ENCODE measurements at regions not wholly inside any gene's neighbourhood (a gene's known extent, or its start where the extent isn't known, plus 50 kb on each side); places are given as distances from the start of the nearest gene placed in this dataset.
"Not testable (repeated sequence)": the region's sequence is repeated elsewhere in the genome, so short reads cannot be mapped to it uniquely, and the experiment has no call there.

DNA sequence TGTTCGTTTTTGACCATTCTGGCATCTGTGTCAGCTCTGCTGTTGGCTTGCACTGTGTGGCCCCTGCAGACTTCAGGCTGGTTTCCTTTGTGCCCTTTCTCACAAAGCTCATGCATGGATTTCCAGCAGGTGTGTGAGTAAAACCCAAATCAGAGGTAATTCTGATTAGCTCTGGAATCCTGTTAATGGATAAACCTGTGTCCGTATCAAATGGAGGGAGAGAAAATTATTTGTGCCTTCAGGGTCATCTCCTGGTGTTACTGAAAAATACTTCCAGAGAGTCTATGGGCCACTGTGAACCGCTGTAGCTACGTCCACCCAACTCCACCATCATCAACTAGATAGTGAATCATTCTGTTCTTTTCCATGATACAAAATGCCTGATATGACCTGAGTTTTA lies 726.1 kb upstream of the TPTE start:
- DNase-seq = not testable (repeated sequence)

DNA sequence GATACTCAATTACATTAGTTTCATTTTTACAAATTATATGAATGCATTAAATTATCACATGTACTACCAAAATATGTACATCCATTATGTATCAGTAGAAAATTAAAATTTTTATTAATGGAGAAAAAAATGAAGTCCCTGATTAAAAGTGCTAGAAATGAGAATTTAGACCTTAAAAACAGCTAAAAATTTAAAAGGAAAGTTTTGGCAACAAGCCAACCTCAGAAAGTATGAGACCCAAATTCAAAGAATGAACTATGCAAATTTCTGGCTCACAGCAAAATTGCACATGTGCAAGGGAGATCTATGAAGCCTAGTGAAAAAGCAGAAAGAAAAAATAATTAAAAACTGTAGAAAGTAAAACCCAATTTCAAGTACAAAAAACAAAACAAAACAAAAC lies 725.1 kb upstream of the TPTE start:
- DNase-seq = not testable (repeated sequence)

DNA sequence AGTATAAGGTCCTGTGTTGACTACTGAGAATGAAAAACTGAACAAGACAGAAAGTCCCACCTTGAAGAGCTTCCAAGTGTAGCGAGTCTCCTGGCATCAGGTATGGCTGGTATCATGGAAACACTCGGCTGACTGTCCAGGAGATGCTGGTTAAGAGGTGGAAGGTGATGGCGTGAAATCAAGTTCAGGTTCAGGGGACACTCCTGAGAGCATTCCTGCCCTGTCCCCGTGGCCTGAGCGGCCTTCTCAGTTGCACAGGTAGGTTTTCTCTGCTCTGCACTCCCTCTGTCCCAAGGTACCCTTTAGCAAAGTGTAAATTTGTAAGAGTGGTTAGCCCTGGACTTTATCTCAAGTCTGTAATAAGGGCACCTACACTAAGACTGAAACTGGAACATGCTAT lies 713.7 kb upstream of the TPTE start:
- DNase-seq = not testable (repeated sequence)

DNA sequence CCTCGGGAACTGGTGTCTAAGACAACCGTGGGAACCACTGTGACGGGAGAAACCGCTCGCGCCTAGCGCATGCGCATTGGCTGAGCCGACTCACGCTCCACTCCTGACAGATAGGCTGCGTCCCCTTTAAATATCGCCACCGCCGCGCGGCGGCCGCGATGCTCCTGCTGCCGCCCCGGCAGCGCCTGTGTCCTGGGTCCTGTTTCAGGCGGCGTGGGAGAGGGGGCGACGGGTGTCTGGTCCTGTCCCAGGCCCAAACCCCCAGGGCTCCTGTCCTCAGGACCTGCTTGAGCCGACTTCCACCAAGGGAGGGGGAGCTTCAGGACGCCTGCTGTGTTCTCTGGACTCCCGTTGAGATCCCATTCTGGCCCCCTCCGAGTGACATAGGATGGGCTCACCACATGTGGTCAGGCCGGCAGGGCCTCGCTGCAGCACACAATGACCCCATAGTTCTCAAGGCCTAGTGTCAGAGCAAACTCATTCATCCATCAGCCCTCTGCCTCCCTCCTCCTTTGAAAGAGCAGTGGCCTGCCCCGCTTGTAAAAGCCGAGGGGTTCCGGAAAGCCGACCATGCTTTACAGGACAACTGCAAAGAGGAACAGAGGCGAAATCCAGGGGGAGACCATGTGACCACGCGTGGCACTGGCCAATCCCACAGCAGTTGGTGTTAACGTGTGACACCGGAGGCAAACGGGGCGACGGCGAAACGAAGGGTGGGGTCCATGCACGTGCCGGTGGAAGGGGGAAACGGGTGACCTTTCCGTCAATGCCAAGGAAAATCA lies 710.0 kb upstream of the TPTE start:
- DNase-seq = not testable (repeated sequence)

DNA sequence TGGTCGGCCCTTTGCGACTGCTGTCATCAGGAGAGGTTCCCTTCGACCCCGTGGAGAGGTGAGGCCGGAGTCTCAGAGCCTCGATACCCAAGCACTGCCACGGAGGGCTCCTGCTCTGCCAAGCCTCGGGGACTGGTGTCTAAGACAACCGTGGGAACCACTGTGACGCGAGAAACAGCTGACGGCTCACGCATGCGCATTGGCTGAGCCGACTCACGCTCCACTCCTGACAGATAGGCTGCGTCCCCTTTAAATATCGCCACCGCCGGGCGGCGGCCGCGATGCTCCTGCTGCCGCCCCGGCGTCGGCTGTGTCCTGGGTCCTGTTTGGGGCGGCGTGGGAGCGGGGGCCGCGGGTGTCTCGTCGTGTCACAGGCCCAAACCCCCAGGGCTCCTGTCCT lies 708.9 kb upstream of the TPTE start:
- DNase-seq = not testable (repeated sequence)

DNA sequence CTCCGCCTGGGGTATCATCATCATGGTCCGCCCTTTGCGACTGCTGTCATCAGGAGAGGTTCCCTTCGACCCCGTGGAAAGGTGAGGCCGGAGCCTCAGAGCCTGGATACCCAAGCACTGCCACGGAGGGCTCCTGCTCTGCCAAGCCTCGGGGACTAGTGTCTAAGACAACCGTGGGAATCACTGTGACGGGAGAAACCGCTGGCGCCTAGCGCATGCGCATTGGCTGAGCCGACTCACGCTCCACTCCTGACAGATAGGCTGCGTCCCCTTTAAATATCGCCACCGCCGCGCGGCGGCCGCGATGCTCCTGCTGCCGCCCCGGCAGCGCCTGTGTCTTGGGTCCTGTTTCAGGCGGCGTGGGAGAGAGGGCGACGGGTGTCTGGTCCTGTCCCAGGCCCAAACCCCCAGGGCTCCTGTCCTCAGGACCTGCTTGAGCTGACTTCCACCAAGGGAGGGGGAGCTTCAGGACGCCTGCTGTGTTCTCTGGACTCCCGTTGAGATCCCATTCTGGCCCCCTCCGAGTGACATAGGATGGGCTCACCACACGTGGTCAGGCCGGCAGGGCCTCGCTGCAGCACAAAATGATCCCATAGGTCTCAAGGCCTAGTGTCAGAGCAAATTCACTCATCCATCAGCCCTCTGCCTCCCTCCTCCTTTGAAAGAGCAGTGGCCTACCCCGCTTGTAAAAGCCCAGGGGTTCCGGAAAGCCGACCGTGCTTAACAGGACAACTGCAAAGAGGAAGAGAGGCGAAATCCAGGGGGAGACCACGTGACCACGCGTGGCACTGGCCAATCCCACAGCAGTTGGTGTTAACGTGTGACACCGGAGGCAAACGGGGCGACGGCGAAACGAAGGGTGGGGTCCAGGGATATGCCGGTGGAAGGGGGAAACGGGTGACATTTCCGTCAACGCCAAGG lies 707.2 kb upstream of the TPTE start:
- not testable (repeated sequence) for DNase-seq

DNA sequence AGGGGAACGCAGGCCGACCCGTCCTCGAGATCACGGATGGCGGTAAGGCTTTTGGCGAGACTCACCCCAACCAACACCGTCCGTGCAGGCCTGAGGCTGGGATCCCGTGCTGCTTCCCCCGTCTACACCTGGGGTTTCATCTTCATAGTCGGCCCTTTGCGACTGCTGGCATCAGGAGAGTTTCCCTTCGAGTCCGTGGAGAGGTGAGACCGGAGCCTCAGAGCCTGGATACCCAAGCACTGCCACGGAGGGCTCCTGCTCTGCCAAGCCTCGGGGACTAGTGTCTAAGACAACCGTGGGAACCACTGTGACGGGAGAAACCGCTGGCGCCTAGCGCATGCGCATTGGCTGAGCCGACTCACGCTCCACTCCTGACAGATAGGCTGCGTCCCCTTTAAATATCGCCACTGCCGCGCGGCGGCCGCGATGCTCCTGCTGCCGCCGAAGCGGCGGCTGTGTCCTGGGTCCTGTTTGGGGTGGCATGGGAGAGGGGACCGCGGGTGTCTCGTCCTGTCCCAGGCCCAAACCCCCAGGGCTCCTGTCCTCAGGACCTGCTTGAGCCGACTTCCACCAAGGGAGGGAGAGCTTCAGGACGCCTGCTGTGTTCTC lies 706.1 kb upstream of the TPTE start:
- DNase-seq = not testable (repeated sequence)

DNA sequence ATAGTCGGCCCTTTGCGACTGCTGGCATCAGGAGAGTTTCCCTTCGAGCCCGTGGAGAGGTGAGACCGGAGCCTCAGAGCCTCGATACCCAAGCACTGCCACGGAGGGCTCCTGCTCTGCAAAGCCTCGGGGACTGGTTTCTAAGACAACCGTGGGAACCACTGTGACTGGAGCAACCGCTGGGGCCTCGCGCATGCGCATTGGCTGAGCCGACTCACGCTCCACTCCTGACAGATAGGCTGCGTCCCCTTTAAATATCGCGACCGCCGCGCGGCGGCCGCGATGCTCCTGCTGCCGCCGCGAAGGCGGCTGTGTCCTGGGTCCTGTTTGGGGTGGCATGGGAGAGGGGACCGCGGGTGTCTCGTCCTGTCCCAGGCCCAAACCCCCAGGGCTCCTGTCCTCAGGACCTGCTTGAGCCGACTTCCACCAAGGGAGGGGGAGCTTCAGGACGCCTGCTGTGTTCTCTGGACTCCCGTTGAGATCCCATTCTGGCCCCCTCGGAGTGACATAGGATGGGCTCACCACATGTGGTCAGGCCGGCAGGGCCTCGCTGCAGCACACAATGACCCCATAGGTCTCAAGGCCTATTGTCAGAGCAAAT lies 704.5 kb upstream of the TPTE start:
- not testable (repeated sequence) for DNase-seq

DNA sequence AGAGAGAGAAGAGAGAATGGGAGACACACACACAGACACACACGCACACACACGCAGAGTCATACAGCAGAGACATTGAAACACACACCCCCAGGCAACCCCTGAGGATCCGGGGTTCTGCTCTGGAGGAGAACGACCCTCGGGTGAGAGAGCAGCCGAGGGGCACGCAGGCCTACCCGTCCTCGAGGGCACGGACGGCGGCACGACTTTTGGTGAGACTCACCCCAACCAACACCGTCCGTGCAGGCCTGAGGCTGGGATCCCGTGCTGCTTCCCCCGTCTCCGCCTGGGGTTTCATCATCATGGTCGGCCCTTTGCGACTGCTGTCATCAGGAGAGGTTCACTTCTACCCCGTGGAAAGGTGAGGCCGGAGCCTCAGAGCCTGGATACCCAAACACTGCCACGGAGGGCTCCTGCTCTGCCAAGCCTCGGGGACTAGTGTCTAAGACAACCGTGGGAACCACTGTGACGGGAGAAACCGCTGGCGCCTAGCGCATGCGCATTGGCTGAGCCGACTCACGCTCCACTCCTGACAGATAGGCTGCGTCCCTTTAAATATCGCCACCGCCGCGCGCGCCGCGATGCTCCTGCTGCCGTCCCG lies 703.4 kb upstream of the TPTE start:
- DNase-seq = not testable (repeated sequence)

DNA sequence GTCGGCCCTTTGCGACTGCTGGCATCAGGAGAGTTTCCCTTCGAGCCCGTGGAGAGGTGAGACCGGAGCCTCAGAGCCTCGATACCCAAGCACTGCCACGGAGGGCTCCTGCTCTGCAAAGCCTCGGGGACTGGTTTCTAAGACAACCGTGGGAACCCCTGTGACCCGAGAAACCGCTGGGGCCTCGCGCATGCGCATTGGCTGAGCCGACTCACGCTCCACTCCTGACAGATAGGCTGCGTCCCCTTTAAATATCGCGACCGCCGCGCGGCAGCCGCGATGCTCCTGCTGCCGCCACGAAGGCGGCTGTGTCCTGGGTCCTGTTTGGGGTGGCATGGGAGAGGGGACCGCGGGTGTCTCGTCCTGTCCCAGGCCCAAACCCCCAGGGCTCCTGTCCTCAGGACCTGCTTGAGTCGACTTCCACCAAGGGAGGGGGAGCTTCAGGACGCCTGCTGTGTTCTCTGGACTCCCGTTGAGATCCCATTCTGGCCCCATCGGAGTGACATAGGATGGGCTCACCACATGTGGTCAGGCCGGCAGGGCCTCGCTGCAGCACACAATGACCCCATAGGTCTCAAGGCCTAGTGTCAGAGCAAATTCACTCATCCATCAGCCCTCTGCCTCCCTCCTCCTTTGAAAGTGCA lies 701.7 kb upstream of the TPTE start:
- DNase-seq = not testable (repeated sequence)

DNA sequence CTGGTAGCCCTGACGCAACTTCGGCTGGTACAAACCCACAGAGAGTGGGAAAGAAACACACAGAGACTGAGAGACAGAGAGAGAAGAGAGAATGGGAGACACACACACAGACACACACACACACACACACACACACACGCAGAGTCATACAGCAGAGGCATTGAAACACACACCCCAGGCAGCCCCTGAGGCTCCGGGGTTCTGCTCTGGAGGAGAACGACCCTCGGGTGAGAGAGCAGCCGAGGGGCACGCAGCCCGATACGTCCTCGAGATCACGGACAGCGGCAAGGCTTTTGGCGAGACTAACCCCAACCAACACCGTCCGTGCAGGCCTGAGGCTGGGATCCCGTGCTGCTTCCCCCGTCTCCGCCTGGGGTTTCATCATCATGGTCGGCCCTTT lies 700.8 kb upstream of the TPTE start:
- DNase-seq = not testable (repeated sequence)

DNA sequence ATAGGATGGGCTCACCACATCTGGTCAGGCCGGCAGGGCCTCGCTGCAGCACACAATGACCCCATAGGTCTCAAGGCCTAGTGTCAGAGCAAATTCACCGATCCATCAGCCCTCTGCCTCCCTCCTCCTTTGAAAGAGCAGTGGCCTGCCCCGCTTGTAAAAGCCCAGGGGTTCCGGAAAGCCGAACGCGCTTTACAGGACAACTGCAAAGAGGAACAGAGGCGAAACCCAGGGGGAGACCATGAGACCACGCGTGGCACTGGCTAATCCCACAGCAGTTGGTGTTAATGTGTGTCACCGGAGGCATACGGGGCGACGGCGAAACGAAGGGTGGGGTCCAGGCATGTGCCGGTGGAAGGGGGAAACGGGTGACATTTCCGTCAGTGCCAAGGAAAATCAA lies 699.9 kb upstream of the TPTE start:
- DNase-seq = not testable (repeated sequence)

DNA sequence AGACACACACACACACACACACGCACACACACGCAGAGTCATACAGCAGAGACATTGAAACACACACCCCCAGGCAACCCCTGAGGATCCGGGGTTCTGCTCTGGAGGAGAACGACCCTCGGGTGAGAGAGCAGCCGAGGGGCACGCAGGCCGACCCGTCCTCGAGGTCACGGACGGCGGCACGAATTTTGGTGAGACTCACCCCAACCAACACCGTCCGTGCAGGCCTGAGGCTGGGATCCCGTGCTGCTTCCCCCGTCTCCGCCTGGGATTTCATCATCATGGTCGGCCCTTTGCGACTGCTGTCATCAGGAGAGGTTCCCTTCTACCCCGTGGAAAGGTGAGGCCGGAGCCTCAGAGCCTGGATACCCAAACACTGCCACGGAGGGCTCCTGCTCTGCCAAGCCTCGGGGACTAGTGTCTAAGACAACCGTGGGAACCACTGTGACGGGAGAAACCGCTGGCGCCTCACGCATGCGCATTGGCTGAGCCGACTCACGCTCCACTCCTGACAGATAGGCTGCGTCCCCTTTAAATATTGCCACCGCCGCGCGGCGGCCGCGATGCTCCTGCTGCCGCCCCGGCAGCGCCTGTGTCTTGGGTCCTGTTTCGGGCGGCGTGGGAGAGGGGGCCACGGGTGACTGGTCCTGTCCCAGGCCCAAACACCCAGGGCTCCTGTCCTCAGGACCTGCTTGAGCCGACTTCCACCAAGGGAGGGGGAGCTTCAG lies 699.1 kb upstream of the TPTE start:
- not testable (repeated sequence) for DNase-seq

DNA sequence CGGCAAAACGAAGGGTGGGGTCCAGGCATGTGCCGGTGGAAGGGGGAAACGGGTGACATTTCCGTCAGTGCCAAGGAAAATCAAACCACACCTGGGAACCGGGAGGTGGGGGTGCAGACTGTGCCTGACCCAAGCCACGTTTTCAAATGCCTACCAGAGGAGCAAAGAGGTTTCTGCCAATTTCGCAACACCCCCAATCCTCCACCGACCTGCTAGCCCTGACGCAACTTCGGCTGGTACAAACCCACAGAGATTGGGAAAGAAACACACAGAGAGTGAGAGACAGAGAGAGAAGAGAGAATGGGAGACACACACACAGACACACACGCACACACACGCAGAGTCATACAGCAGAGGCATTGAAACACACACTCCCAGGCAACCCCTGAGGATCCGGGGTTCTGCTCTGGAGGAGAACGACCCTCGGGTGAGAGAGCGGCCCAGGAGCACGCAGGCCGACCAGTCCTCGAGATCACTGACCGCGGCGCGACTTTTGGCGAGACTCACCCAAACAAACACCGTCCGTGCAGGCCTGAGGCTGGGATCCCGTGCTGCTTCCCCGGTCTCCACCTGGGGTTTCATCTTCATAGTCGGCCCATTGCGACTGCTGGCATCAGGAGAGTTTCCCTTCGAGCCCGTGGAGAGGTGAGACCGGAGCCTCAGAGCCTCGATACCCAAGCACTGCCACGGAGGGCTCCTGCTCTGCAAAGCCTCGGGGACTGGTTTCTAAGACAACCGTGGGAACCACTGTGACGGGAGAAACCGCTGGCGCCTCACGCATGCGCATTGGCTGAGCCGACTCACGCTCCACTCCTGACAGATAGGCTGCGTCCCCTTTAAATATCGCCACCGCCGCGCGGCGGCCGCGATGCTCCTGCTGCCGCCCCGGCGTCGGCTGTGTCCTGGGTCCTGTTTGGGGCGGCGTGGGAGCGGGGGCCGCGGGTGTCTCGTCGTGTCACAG lies 697.9 kb upstream of the TPTE start:
- DNase-seq = not testable (repeated sequence)

DNA sequence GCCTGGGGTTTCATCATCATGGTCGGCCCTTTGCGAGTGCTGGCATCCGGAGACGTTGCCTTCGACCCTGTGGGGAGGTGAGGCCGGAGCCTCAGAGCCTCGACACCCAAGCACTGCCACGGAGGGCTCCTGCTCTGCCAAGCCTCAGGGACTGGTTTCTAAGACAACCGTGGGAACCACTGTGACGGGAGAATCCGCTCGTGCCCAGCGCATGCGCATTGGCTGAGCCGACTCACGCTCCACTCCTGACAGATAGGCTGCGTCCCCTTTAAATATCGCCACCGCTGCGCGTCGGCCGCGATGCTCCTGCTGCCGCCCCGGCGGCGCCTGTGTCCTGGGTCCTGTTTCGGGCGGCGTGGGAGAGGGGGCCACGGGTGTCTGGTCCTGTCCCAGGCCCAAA lies 690.6 kb upstream of the TPTE start:
- not testable (repeated sequence) for DNase-seq

DNA sequence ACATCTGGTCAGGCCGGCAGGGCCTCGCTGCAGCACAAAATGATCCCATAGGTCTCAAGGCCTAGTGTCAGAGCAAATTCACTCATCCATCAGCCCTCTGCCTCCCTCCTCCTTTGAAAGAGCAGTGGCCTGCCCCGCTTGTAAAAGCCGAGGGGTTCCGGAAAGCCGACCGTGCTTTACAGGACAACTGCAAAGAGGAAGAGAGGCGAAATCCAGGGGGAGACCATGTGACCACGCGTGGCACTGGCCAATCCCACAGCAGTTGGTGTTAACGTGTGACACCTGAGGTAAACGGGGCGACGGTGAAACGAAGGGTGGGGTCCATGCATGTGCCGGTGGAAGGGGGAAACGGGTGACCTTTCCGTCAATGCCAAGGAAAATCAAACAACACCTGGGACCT lies 688.6 kb upstream of the TPTE start:
- DNase-seq = not testable (repeated sequence)

DNA sequence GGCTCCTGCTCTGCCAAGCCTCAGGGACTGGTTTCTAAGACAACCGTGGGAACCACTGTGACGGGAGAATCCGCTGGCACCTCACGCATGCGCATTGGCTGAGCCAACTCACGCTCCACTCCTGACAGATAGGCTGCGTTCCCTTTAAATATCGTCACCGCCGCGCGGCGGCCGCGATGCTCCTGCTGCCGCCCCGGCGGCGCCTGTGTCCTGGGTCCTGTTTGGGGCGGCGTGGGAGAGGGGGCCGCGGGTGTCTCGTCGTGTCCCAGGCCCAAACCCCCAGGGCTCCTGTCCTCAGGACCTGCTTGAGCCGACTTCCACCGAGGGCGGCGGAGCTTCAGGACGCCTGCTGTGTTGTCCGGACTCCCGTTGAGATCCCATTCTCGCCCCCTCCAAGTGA lies 684.8 kb upstream of the TPTE start:
- DNase-seq = not testable (repeated sequence)

DNA sequence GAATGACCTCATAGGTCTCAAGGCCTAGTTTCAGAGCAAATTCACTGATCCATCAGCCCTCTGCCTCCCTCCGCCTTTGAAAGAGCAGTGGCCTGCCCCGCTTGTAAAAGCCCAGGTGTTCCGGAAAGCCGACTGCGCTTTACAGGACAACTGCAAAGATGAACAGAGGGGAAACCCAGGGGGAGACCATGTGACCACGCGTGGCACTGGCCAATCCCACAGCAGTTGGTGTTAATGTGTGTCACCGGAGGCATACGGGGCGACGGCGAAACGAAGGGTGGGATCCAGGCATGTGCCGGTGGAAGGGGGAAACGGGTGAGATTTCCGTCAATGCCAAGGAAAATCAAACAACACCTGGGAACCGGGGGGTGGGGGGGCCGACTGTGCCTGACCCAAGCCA lies 684.4 kb upstream of the TPTE start:
- DNase-seq = not testable (repeated sequence)

DNA sequence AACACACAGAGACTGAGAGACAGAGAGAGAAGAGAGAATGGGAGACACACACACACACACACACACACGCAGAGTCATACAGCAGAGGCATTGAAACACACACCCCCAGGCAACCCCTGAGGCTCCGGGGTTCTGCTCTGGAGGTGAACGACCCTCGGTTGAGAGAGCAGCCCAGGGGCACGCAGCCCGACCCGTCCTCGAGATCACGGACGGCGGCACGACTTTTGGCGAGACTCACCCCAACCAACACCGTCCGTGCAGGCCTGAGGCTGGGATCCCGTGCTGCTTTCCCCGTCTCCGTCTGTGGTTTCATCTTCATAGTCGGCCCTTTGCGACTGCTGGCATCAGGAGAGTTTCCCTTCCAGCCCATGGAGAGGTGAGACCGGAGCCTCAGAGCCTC lies 683.9 kb upstream of the TPTE start:
- not testable (repeated sequence) for DNase-seq

Data from NCI-H748 treated with DMSO at 0.1 percent for 48 hours (cell line).